Nephron progenitor cell (in vitro differentiated cells): ENCODE measurements at regions not wholly inside any gene's neighbourhood (a gene's known extent, or its start where the extent isn't known, plus 50 kb on each side); places are given as distances from the start of the nearest gene placed in this dataset.

ENCODE experiments used
- DNase-seq: peaks from one replicate; pipeline ENCODE4 v3.0.0; 2021
- H3K27ac Mint-ChIP-seq: 2 replicates; pipeline ENCODE4 v1.8.0; 2021; ENCODE audit warnings: mild to moderate bottlenecking, moderate library complexity, mixed read lengths
- H3K27me3 Mint-ChIP-seq: 2 replicates; pipeline ENCODE4 v1.8.0; 2021; ENCODE audit warnings: mild to moderate bottlenecking, low read depth, mixed read lengths; ENCODE audit not compliant: poor library complexity
- H3K36me3 Mint-ChIP-seq: 2 replicates; pipeline ENCODE4 v1.8.0; 2021; ENCODE audit warnings: low read depth, mixed read lengths
- H3K4me1 Mint-ChIP-seq: 2 replicates; pipeline ENCODE4 v1.8.0; 2021; ENCODE audit warnings: mixed read lengths
- H3K4me3 Mint-ChIP-seq: 2 replicates; pipeline ENCODE4 v1.8.0; 2021; ENCODE audit warnings: mild to moderate bottlenecking, moderate library complexity, mixed read lengths
- H3K9me3 Mint-ChIP-seq: 2 replicates; pipeline ENCODE4 v1.8.0; 2021; ENCODE audit warnings: mild to moderate bottlenecking, moderate library complexity, mixed read lengths
- TF ChIP-seq, protein P1 (sequence below): fragments of 200-600 bp; sonication (generic); IDR thresholded peaks from 2 replicates; pipeline ENCODE4 v1.5.0; 2021; ENCODE audit warnings: antibody characterized with exemption

GRCh38 chr6:168774381-168774780, 333.4 kb downstream of the SMOC2 start:
- Mint-ChIP-seq H3K4me3 (no peak overlapping the region), H3K27ac (no peak overlapping the region), H3K4me1 (peaks cover 17% of the 10 kb centered on the region)

DNA sequence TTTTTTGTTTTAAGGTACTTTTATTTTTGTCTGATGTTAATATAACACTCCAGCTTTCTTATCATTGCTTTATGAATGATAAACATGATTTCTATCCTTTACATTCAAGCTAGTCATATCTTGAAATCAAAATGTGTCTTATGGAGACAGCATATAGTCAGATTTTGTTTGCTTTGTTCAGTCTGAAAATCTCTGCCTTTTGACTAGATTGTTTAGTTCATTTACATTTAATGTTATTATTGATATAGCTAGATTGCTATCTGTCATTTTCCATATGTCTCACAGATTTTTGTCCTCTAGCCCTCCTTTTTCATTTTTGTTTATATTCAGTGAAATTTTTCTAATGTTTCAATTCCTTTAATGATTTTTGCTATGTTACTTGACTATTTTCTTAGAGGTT, 332.8 kb downstream of the SMOC2 start:
- Mint-ChIP-seq H3K4me3 (no peak overlapping the region), H3K9me3 (peaks cover 56% of the 10 kb centered on the region), H3K27ac (no peak overlapping the region), H3K36me3 (peaks cover 8% of the 10 kb centered on the region), H3K27me3 (peaks cover 3% of the 10 kb centered on the region), H3K4me1 (peaks cover 15% of the 10 kb centered on the region)
- no peak for DNase-seq
- TF ChIP-seq, protein P1, sequence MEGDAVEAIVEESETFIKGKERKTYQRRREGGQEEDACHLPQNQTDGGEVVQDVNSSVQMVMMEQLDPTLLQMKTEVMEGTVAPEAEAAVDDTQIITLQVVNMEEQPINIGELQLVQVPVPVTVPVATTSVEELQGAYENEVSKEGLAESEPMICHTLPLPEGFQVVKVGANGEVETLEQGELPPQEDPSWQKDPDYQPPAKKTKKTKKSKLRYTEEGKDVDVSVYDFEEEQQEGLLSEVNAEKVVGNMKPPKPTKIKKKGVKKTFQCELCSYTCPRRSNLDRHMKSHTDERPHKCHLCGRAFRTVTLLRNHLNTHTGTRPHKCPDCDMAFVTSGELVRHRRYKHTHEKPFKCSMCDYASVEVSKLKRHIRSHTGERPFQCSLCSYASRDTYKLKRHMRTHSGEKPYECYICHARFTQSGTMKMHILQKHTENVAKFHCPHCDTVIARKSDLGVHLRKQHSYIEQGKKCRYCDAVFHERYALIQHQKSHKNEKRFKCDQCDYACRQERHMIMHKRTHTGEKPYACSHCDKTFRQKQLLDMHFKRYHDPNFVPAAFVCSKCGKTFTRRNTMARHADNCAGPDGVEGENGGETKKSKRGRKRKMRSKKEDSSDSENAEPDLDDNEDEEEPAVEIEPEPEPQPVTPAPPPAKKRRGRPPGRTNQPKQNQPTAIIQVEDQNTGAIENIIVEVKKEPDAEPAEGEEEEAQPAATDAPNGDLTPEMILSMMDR = no peak

More at GRCh38 chr6:168774381-168774780, 333.4 kb downstream of the SMOC2 start:
- TF ChIP-seq, protein P1 = no peak
- peaks cover 51% of the 10 kb centered on the region for H3K9me3 Mint-ChIP-seq
- DNase-seq = no peak
- peaks cover 3% of the 10 kb centered on the region for H3K27me3 Mint-ChIP-seq
- H3K36me3 Mint-ChIP-seq = peaks cover 8% of the 10 kb centered on the region

DNA sequence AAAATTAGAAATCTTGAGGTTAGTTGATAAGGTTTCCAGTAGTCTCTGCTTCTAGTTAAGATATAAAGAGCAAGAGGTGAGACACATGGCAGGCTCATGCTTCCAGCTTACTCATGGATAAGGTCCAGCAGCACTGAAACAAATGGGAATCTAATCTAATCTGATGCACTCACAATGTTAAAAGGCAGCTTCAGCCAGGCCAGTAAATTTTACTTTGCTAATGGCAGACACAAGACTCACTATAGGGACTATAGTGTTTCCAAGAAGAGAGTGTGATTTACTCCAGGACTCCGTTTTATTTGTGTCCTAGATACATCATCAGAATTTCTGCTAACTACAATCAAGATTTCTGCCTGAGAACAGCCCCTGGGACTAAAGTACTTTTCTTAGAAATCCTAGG, 324.8 kb downstream of the SMOC2 start:
- Mint-ChIP-seq H3K27me3 (no peaks in the 10 kb centered on the region), H3K36me3 (no peaks in the 10 kb centered on the region), H3K27ac (no peak overlapping the region), H3K9me3 (peaks cover 30% of the 10 kb centered on the region), H3K4me3 (no peak overlapping the region), H3K4me1 (no peaks in the 10 kb centered on the region)
- DNase-seq = no peak
- TF ChIP-seq, protein P1 = no peak

- DNase-seq = no peak
- H3K27me3 Mint-ChIP-seq = peaks cover 5% of the 10 kb centered on the region
- TF ChIP-seq, protein P1 = no peak
- no peaks in the 10 kb centered on the region for H3K36me3 Mint-ChIP-seq
- peak overlapping the region; percentile 87 for H3K27ac Mint-ChIP-seq
- H3K4me1 Mint-ChIP-seq = peaks cover 38% of the 10 kb centered on the region
- no peak overlapping the region for H3K4me3 Mint-ChIP-seq
- peaks cover 30% of the 10 kb centered on the region for H3K9me3 Mint-ChIP-seq
These were observed 315.1 kb downstream of the SMOC2 start for GRCh38 chr6:168756009-168756634.

GRCh38 chr6:168746643-168747042, 305.7 kb downstream of the SMOC2 start:
- Mint-ChIP-seq H3K4me3 (no peak overlapping the region), H3K4me1 (peaks cover 19% of the 10 kb centered on the region)
- DNase-seq = no peak

GRCh38 chr6:168746013-168746412, 305.0 kb downstream of the SMOC2 start:
- TF ChIP-seq, protein P1 = no peak
- H3K9me3 Mint-ChIP-seq = peaks cover 34% of the 10 kb centered on the region
- H3K4me3 Mint-ChIP-seq = no peak overlapping the region
- peaks cover 19% of the 10 kb centered on the region for H3K4me1 Mint-ChIP-seq
- H3K27ac Mint-ChIP-seq = peak overlapping the region; percentile 83
- H3K27me3 Mint-ChIP-seq = peaks cover 2% of the 10 kb centered on the region
- peaks cover 8% of the 10 kb centered on the region for H3K36me3 Mint-ChIP-seq
- no peak for DNase-seq

More at GRCh38 chr6:168746643-168747042, 305.7 kb downstream of the SMOC2 start:
- Mint-ChIP-seq H3K36me3 (peaks cover 8% of the 10 kb centered on the region), H3K9me3 (peaks cover 30% of the 10 kb centered on the region), H3K27ac (no peak overlapping the region), H3K27me3 (peaks cover 2% of the 10 kb centered on the region)
- TF ChIP-seq, protein P1 = no peak
